ENCODE measurements at regions not wholly inside any gene's neighbourhood (a gene's known extent, or its start where the extent isn't known, plus 50 kb on each side); places are given as distances from the start of the nearest gene placed in this dataset.

DNA sequence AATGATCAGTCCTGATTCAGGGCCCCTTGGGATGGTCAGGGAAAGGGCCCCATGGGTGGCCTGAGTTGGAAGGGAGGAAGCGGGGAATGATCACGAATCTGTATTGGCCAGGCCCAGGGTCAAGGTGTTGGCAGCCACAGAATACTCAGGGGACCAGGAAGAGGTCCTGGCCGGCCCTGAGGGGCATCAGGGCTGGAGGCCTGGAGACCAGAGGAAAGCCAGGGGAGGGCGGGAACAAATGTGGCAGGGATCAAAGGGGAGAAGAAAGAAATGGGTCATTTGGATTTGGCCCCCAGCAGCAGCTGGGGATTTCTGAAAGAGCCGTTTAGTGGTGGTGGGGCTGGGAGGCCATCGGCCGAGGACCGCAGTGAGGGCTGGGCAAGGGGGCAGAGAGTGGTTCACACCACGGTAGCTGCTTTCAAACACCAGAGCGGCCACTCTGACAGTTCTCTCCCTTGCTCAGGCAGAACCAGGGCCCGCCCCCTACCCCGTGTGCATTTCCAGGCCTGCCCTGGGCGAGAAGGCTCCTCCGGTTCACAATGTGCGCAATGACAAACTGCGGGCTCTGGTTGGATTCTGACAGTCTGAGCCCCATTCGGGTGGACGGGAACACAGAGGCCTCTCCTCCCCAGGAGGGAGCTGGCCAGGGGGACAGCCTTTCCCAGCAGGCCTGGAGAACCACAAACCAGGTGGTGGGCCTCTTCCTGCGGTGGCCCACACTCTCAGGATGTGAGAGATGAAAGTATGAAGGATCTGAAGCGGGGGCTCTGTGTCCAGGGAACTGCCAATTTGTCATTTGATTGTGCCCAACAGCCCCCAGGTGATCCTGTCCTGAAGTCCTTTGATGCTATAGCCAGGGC lies 220.3 kb upstream of the IER5L start:
- Histone ChIP-seq H3K27me3 (ENCODE audit: control insufficient read depth, insufficient read depth, low read length) (peaks cover 1% of the 10 kb centered on the region), H3K4me3 (ENCODE audit: low read depth, low read length) (no peak overlapping the region), H3K36me3 (ENCODE audit: control insufficient read depth, insufficient read depth, low read length) (no peaks in the 10 kb centered on the region)
- DNase-seq (ENCODE audit: low read depth): no peak
- no peak for FAIRE-seq
- no peak for TF ChIP-seq CTCF (IDR thresholded peaks at IDR 0.05; ENCODE audit: insufficient read depth, low read length, severe bottlenecking)

- no peaks in the 10 kb centered on the region for H3K36me3 ChIP-seq (ENCODE audit: control insufficient read depth, insufficient read depth, low read length)
- TF ChIP-seq CTCF (IDR thresholded peaks at IDR 0.05; ENCODE audit: insufficient read depth, low read length, severe bottlenecking): no peak
- no peak for DNase-seq (ENCODE audit: low read depth)
- H3K27me3 ChIP-seq (ENCODE audit: control insufficient read depth, insufficient read depth, low read length): peaks cover 1% of the 10 kb centered on the region
- no peak for FAIRE-seq
- no peak overlapping the region for H3K4me3 ChIP-seq (ENCODE audit: low read depth, low read length)
These were observed 219.3 kb upstream of the IER5L start for GRCh38 chr9:129397335-129397734.

DNA sequence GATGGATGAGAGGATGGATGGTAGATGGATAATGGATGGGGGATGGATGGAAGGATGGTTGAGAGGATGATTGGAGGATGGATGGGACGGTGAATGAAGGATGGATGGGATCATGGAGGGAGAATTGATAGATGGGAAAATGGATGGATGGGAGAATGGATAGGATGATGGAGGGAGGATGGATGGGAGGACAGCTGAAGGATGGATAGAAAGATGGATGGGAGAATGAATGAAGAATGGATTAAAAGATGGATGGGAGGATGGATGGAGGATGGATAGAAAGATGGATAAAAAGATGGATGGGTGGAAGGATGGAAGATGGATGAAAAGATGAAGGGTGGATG lies 218.3 kb upstream of the IER5L start:
- no peak for TF ChIP-seq CTCF (IDR thresholded peaks at IDR 0.05; ENCODE audit: insufficient read depth, low read length, severe bottlenecking)
- FAIRE-seq: no peak
- H3K27me3 ChIP-seq (ENCODE audit: control insufficient read depth, insufficient read depth, low read length): peaks cover 1% of the 10 kb centered on the region
- H3K4me3 ChIP-seq (ENCODE audit: low read depth, low read length): no peak overlapping the region
- no peak for DNase-seq (ENCODE audit: low read depth)
- no peaks in the 10 kb centered on the region for H3K36me3 ChIP-seq (ENCODE audit: control insufficient read depth, insufficient read depth, low read length)

DNA sequence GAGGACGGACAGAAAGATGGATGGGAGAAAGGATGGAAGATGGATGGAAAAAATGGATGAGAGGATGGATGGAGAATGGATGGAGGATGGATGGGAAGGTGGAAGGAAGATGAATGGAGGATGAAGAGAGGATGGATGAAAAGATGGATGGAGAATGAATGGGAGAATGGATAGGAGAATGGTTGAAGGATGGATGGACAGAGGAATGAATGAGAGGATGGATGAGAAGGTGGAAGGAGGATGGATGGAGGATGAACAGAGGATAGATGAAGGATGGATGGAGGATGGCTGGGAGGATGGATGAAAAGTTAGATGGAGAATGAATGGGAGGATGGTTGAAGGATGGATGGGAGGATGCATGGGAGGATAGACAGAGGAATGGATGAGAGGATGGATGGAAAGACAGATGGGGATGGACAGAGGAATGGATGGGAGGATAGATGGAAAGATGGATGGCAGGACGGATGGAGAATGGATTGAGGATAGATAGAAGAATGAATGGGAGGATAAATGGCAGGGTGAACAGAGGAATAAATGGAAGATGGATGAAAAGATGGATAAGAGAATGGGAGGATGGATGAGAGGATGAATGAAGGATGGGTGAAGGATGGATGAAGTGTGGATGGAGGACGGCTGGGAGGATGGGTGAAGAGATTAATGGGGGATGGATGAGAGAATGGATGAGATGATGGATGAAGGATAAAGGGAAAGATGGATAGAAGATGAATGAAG lies 217.7 kb upstream of the IER5L start:
- no peak for TF ChIP-seq CTCF (IDR thresholded peaks at IDR 0.05; ENCODE audit: insufficient read depth, low read length, severe bottlenecking)
- peaks cover 1% of the 10 kb centered on the region for H3K27me3 ChIP-seq (ENCODE audit: control insufficient read depth, insufficient read depth, low read length)
- no peak overlapping the region for H3K4me3 ChIP-seq (ENCODE audit: low read depth, low read length)
- FAIRE-seq: no peak
- no peak for DNase-seq (ENCODE audit: low read depth)
- H3K36me3 ChIP-seq (ENCODE audit: control insufficient read depth, insufficient read depth, low read length): no peaks in the 10 kb centered on the region

DNA sequence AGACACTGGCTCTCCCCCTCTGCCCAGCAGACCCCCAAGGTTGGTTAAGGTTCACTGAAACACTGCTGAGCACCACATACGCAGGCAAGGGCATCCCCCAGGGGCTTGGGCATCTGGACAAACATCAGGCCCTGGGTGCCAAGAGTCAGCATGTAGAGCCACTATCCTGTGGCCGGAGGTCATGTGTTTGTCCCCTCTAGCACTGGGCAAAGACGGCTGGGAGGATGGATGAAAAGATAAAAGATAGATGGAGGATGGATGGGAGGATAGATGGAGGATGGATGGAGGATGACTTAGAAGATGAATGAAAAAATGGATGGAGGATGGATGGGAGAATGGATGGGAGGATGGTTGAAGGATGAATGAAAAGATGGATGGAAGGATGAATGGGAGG lies 216.8 kb upstream of the IER5L start:
- TF ChIP-seq CTCF (IDR thresholded peaks at IDR 0.05; ENCODE audit: insufficient read depth, low read length, severe bottlenecking): no peak
- FAIRE-seq (no peak), DNase-seq (ENCODE audit: low read depth) (no peak)
- Histone ChIP-seq H3K4me3 (ENCODE audit: low read depth, low read length) (no peak overlapping the region), H3K36me3 (ENCODE audit: control insufficient read depth, insufficient read depth, low read length) (no peaks in the 10 kb centered on the region), H3K27me3 (ENCODE audit: control insufficient read depth, insufficient read depth, low read length) (peaks cover 1% of the 10 kb centered on the region)
